ENCODE measurements at regions not wholly inside any gene's neighbourhood (a gene's known extent, or its start where the extent isn't known, plus 50 kb on each side); places are given as distances from the start of the nearest gene placed in this dataset.

- no peak for FAIRE-seq
- BruUV-seq (replicated peaks): no TSS peak
- POLR2A ChIA-PET: no interaction called here
Measured at GRCh38 chr5:4001758-4002533, 406.3 kb downstream of the IRX1 start.

More at GRCh38 chr5:4001758-4002533, 406.3 kb downstream of the IRX1 start:
- Histone ChIP-seq H3K4me3 (replicated peaks in 1 of 3; ENCODE audit: insufficient read depth in 1 of 3, low read depth in 1 of 3, low read length in 3 of 3) (no peak overlapping the region), H2AFZ (ENCODE audit: low read depth, low read length) (no peak overlapping the region), H3K9ac (replicated peaks; ENCODE audit: extremely low read depth, insufficient read depth, low read length) (no peak overlapping the region), H3K27ac (ENCODE audit: insufficient read depth, low read depth, low read length) (no peak overlapping the region), H4K20me1 (replicated peaks; ENCODE audit: control insufficient read depth, extremely low read depth, insufficient read depth, low read length) (no peaks in the 10 kb centered on the region), H3K9me1 (replicated peaks; ENCODE audit: control insufficient read depth, extremely low read depth, insufficient read depth, low read length) (no peaks in the 10 kb centered on the region), H3K79me2 (ENCODE audit: control insufficient read depth, insufficient read depth, low read length) (no peaks in the 10 kb centered on the region), H3K9me3 (replicated peaks; ENCODE audit: control insufficient read depth, insufficient read depth, low read length) (no peaks in the 10 kb centered on the region), H3K4me2 (ENCODE audit: insufficient read depth, low read length) (no peak overlapping the region), H3K36me3 (ENCODE audit: control insufficient read depth in 2 of 2, extremely low read depth in 1 of 2, insufficient read depth in 2 of 2, low read length in 2 of 2) (no peaks in the 10 kb centered on the region), H3K27me3 (ENCODE audit: control insufficient read depth in 2 of 2, insufficient read depth in 2 of 2, low read length in 2 of 2) (no peaks in the 10 kb centered on the region), H3K4me1 (ENCODE audit: control insufficient read depth, extremely low read depth, insufficient read depth, low read length) (peaks cover 2% of the 10 kb centered on the region)
- no peak for DNase-seq (ENCODE audit: low read depth, low spot score)
- CTCF ChIA-PET: no interaction called here
- TF ChIP-seq MYC (IDR thresholded peaks at IDR 0.05; ENCODE audit: low read depth, low read length): no peak
- no peak for TF ChIP-seq POLR2A (IDR thresholded peaks at IDR 0.05; ENCODE audit: low read depth, low read length)
- TF ChIP-seq JUN (IDR thresholded peaks at IDR 0.05; ENCODE audit: borderline replicate concordance, insufficient read depth, insufficient read length, low read depth): no peak
- TF ChIP-seq POLR2AphosphoS5 (IDR thresholded peaks at IDR 0.05; ENCODE audit: insufficient read depth, low read depth, low read length): no peak
- no peak for TF ChIP-seq GATA2 (IDR thresholded peaks at IDR 0.05; ENCODE audit: insufficient read depth, insufficient read length, low read depth, low read length)
- TF ChIP-seq MAX (IDR thresholded peaks at IDR 0.05; ENCODE audit: insufficient read depth, insufficient read length): no peak
- TF ChIP-seq EZH2 (IDR thresholded peaks at IDR 0.05; ENCODE audit: borderline replicate concordance, low read depth, low read length, severe bottlenecking): no peak
- TF ChIP-seq CTCF (IDR thresholded peaks at IDR 0.05; ENCODE audit: extremely low read depth in 1 of 2, insufficient read depth in 1 of 2, low read depth in 1 of 2, low read length in 2 of 2): no peak
- no peak for TF ChIP-seq FOS (IDR thresholded peaks at IDR 0.05; ENCODE audit: borderline replicate concordance, insufficient read depth, low read length)
- intact Hi-C loops (cut with micrococcal nuclease): no loop called here
- dilution Hi-C loops (cut with MboI; ENCODE audit: extremely low pct_ligation_motif_present, low sequenced_read_pairs): no loop called here
